DOHH2 (cell line): ENCODE measurements at regions not wholly inside any gene's neighbourhood (a gene's known extent, or its start where the extent isn't known, plus 50 kb on each side); places are given as distances from the start of the nearest gene placed in this dataset.

ENCODE experiments used
- CTCF ChIP-seq: fragments of 200-600 bp; sonication (generic); IDR thresholded peaks from one replicate; pipeline ENCODE4 v1.5.1; 2014; ENCODE audit warnings: antibody characterized with exemption, mild to moderate bottlenecking, low read depth, low read length; ENCODE audit not compliant: poor library complexity, severe bottlenecking
- EZH2phosphoT487 ChIP-seq: fragments of 200-600 bp; sonication (generic); IDR thresholded peaks from 2 replicates; pipeline ENCODE4 v1.6.1; 2017; ENCODE audit warnings: borderline replicate concordance, mild to moderate bottlenecking, antibody characterized with exemption, low read length, moderate library complexity, mixed read lengths

GRCh38 chr13:22789916-22790315 lies 390.9 kb upstream of the SGCG start:
- no peak for TF ChIP-seq CTCF
- TF ChIP-seq EZH2phosphoT487: no peak
